Glutamatergic neuron (in vitro differentiated cells): ENCODE measurements at regions not wholly inside any gene's neighbourhood (a gene's known extent, or its start where the extent isn't known, plus 50 kb on each side); places are given as distances from the start of the nearest gene placed in this dataset.

Experiments used
- DNase-seq: peaks from one replicate; pipeline ENCODE4 v3.0.0; 2022
- H3K27ac Mint-ChIP-seq: one replicate; pipeline ENCODE4 v1.8.0; 2020; ENCODE audit warnings: mild to moderate bottlenecking, mixed read lengths, inconsistent platforms; ENCODE audit not compliant: unreplicated experiment
- H3K27me3 Mint-ChIP-seq: one replicate; pipeline ENCODE4 v1.8.0; 2020; ENCODE audit warnings: mild to moderate bottlenecking, moderate library complexity, mixed read lengths, inconsistent platforms; ENCODE audit not compliant: unreplicated experiment
- H3K36me3 Mint-ChIP-seq: one replicate; pipeline ENCODE4 v1.8.0; 2020; ENCODE audit warnings: mild to moderate bottlenecking, mixed read lengths, inconsistent platforms; ENCODE audit not compliant: unreplicated experiment
- H3K4me1 Mint-ChIP-seq: one replicate; pipeline ENCODE4 v1.8.0; 2020; ENCODE audit warnings: mild to moderate bottlenecking, low read depth, mixed read lengths, inconsistent platforms; ENCODE audit not compliant: unreplicated experiment
- H3K4me3 Mint-ChIP-seq: one replicate; pipeline ENCODE4 v1.8.0; 2020; ENCODE audit warnings: mild to moderate bottlenecking, mixed read lengths, inconsistent platforms; ENCODE audit not compliant: unreplicated experiment
- H3K9me3 Mint-ChIP-seq: one replicate; pipeline ENCODE4 v1.8.0; 2020; ENCODE audit warnings: mild to moderate bottlenecking, moderate library complexity, mixed read lengths, inconsistent platforms; ENCODE audit not compliant: unreplicated experiment
- CTCF ChIP-seq: fragments of 200-600 bp; sonication (generic); IDR thresholded peaks from one replicate; pipeline ENCODE4 v1.5.0; 2021; ENCODE audit not compliant: partially characterized antibody, unreplicated experiment

GRCh38 chr20:50286609-50287008 lies 96.0 kb downstream of the CEBPB start:
- TF ChIP-seq CTCF = no peak
- no peak for DNase-seq
- no peak overlapping the region for H3K4me3 Mint-ChIP-seq

GRCh38 chr20:50287512-50287911 lies 96.9 kb downstream of the CEBPB start:
- TF ChIP-seq CTCF = no peak
- peaks cover 2% of the 10 kb centered on the region for H3K9me3 Mint-ChIP-seq
- DNase-seq = no peak
- H3K4me3 Mint-ChIP-seq = no peak overlapping the region
- no peak overlapping the region for H3K27ac Mint-ChIP-seq
- peaks cover 9% of the 10 kb centered on the region for H3K27me3 Mint-ChIP-seq
- no peaks in the 10 kb centered on the region for H3K36me3 Mint-ChIP-seq
- H3K4me1 Mint-ChIP-seq = peaks cover 24% of the 10 kb centered on the region

More at GRCh38 chr20:50286609-50287008, 96.0 kb downstream of the CEBPB start:
- Mint-ChIP-seq H3K27me3 (peaks cover 9% of the 10 kb centered on the region), H3K4me1 (peaks cover 24% of the 10 kb centered on the region), H3K36me3 (no peaks in the 10 kb centered on the region), H3K27ac (no peak overlapping the region), H3K9me3 (peaks cover 2% of the 10 kb centered on the region)

- peaks cover 5% of the 10 kb centered on the region for H3K27me3 Mint-ChIP-seq
- H3K36me3 Mint-ChIP-seq = no peaks in the 10 kb centered on the region
- no peak overlapping the region for H3K27ac Mint-ChIP-seq
- H3K4me3 Mint-ChIP-seq = no peak overlapping the region
- DNase-seq = no peak
- H3K4me1 Mint-ChIP-seq = peaks cover 24% of the 10 kb centered on the region
- no peak for TF ChIP-seq CTCF
- peaks cover 2% of the 10 kb centered on the region for H3K9me3 Mint-ChIP-seq
Observed at GRCh38 chr20:50288128-50288623, 97.5 kb downstream of the CEBPB start.

- no peak for TF ChIP-seq CTCF
- no peak for DNase-seq
- H3K4me1 Mint-ChIP-seq = peaks cover 21% of the 10 kb centered on the region
- H3K27ac Mint-ChIP-seq = peak overlapping the region; percentile 66
- H3K36me3 Mint-ChIP-seq = no peaks in the 10 kb centered on the region
- no peak overlapping the region for H3K4me3 Mint-ChIP-seq
- H3K27me3 Mint-ChIP-seq = peaks cover 8% of the 10 kb centered on the region
- peaks cover 2% of the 10 kb centered on the region for H3K9me3 Mint-ChIP-seq
Observed at GRCh38 chr20:50289581-50289980, 99.0 kb downstream of the CEBPB start.

- no peaks in the 10 kb centered on the region for H3K36me3 Mint-ChIP-seq
- H3K4me3 Mint-ChIP-seq = no peak overlapping the region
- peaks cover 18% of the 10 kb centered on the region for H3K4me1 Mint-ChIP-seq
- peaks cover 2% of the 10 kb centered on the region for H3K9me3 Mint-ChIP-seq
- no peak for DNase-seq
- peak overlapping the region; percentile 66 for H3K27ac Mint-ChIP-seq
- H3K27me3 Mint-ChIP-seq = peaks cover 8% of the 10 kb centered on the region
- TF ChIP-seq CTCF = no peak
Observed at GRCh38 chr20:50290112-50290511, 99.5 kb downstream of the CEBPB start.
